ENCODE measurements at regions not wholly inside any gene's neighbourhood (a gene's known extent, or its start where the extent isn't known, plus 50 kb on each side); places are given as distances from the start of the nearest gene placed in this dataset.

DNA sequence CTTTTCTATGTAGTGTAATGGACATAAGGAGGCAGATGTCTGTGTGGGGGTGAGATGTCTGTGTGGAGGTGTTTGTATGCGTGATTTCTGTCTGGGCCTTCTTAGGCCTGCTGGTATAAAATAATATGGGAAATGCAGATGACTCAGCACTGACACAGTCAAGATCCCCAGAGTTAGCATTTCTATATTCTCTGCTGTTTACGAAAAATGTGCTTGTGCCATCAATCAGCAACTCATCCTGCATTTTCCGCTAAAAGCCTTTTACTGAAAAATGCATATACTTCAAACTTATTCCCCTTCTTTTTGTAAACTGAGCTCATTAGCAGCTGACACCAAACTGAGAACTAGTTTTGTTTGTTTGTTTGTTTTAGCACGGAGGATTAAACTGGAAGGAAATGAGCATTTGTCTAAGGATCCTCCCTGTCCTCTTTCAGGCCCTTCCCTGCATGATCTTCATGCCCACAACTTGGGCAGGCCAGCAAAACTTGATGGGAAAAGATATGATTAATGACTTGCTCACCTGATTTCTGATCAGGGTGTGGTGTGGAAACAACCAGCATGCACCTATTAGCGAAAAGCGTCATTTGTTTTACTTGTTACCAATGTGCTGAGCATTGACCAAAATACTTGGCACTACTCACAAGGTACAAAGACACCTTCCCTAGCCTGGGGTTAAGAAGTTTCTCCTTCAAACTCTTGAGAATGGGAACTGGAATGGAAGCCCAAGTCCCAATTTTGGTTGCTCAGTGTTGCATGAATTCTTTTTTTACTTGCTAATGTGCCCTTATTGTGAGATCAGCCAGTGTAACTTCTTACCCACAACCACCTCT, 77.4 kb downstream of the NDUFS5 start:
- H3K27me3 ChIP-seq (ENCODE audit: insufficient read depth, low read length), result no peaks in the 10 kb centered on the region
- H3K4me1 ChIP-seq (ENCODE audit: insufficient read depth, low read length), result peaks cover 48% of the 10 kb centered on the region
- H3K27ac ChIP-seq (ENCODE audit: low read depth, low read length), result peak overlapping the region; percentile 88
- H2AFZ ChIP-seq (ENCODE audit: low read length), result no peak overlapping the region
- H3K36me3 ChIP-seq (ENCODE audit: insufficient read depth, low read length), result no peaks in the 10 kb centered on the region
- DNase-seq (ENCODE audit: insufficient read length, low spot score, missing footprints), result peak; percentile 93
- H4K20me1 ChIP-seq (ENCODE audit: insufficient read depth, low read length), result peaks cover 11% of the 10 kb centered on the region
- H3K4me3 ChIP-seq (ENCODE audit: insufficient read depth, low read length), result no peak overlapping the region
- H3K9me3 ChIP-seq (ENCODE audit: low read depth, low read length), result no peaks in the 10 kb centered on the region
- H3K4me2 ChIP-seq (ENCODE audit: insufficient read depth, low read length), result peak overlapping the region; percentile 94
- TF ChIP-seq, protein P1, sequence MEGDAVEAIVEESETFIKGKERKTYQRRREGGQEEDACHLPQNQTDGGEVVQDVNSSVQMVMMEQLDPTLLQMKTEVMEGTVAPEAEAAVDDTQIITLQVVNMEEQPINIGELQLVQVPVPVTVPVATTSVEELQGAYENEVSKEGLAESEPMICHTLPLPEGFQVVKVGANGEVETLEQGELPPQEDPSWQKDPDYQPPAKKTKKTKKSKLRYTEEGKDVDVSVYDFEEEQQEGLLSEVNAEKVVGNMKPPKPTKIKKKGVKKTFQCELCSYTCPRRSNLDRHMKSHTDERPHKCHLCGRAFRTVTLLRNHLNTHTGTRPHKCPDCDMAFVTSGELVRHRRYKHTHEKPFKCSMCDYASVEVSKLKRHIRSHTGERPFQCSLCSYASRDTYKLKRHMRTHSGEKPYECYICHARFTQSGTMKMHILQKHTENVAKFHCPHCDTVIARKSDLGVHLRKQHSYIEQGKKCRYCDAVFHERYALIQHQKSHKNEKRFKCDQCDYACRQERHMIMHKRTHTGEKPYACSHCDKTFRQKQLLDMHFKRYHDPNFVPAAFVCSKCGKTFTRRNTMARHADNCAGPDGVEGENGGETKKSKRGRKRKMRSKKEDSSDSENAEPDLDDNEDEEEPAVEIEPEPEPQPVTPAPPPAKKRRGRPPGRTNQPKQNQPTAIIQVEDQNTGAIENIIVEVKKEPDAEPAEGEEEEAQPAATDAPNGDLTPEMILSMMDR (IDR thresholded peaks at IDR 0.05; ENCODE audit: extremely low read depth, low read depth, low read length), result no peak
- H3K79me2 ChIP-seq (ENCODE audit: insufficient read depth, low read length), result peaks cover 31% of the 10 kb centered on the region

- Histone ChIP-seq H3K4me3 (ENCODE audit: insufficient read depth, low read length) (peak overlapping the region; percentile 84), H3K36me3 (ENCODE audit: insufficient read depth, low read length) (no peaks in the 10 kb centered on the region), H3K27ac (ENCODE audit: low read depth, low read length) (peak overlapping the region; percentile 88), H4K20me1 (ENCODE audit: insufficient read depth, low read length) (peaks cover 11% of the 10 kb centered on the region), H3K4me2 (ENCODE audit: insufficient read depth, low read length) (peak overlapping the region; percentile 94), H3K4me1 (ENCODE audit: insufficient read depth, low read length) (peaks cover 56% of the 10 kb centered on the region), H3K79me2 (ENCODE audit: insufficient read depth, low read length) (peaks cover 39% of the 10 kb centered on the region), H3K27me3 (ENCODE audit: insufficient read depth, low read length) (no peaks in the 10 kb centered on the region), H2AFZ (ENCODE audit: low read length) (peak overlapping the region; percentile 83), H3K9me3 (ENCODE audit: low read depth, low read length) (no peaks in the 10 kb centered on the region)
- peak; percentile 91 for DNase-seq (ENCODE audit: insufficient read length, low spot score, missing footprints)
- TF ChIP-seq, protein P1 (IDR thresholded peaks at IDR 0.05; ENCODE audit: extremely low read depth, low read depth, low read length), result no peak
Measured at GRCh38 chr1:39104158-39105060, 78.3 kb downstream of the NDUFS5 start.

DNA sequence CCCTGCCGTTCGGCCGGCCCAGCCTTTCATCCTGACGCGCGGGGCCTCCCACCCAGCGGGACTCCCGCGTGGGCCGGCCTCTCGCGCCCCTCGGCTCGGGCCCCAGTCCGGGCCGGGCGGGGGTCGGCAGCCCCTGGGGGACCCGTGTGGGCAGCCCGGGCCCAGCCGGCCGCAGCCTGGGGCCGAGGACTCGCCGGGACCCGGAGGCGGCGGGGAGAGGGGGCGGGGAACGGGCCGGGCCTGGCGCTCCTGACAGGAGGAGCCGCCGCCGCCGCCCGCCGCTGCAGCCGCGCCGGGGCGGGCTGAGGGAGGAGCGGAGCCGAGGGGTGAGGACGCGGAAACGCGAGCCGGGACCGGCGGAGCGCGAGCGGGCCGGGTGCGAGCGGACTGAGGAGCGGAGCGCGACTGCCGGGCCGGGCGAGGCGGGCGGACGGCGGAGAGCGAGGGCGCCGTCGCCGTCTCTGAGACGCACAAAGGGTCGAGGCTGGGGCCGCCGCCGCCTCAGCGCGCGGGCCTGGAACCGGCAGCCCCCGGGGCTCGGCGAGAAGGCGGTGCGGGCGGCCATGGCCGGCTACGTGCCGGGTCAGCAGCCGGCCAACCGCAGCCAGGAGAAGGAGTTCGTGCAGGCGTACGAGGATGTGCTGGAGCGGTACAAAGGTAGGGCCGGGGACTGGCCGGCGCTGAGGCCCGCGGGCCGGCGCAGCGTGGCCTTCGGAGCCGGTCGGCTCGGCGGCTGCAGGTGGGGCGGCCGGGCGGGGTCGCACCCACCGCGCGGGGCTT, 79.1 kb downstream of the NDUFS5 start:
- Histone ChIP-seq H4K20me1 (ENCODE audit: insufficient read depth, low read length) (peaks cover 11% of the 10 kb centered on the region), H3K36me3 (ENCODE audit: insufficient read depth, low read length) (no peaks in the 10 kb centered on the region), H3K27ac (ENCODE audit: low read depth, low read length) (peak overlapping the region; percentile 88), H3K4me1 (ENCODE audit: insufficient read depth, low read length) (peaks cover 64% of the 10 kb centered on the region), H2AFZ (ENCODE audit: low read length) (peak overlapping the region; percentile 83), H3K4me2 (ENCODE audit: insufficient read depth, low read length) (peak overlapping the region; percentile 94), H3K27me3 (ENCODE audit: insufficient read depth, low read length) (no peaks in the 10 kb centered on the region), H3K4me3 (ENCODE audit: insufficient read depth, low read length) (peak overlapping the region; percentile 84), H3K9me3 (ENCODE audit: low read depth, low read length) (no peaks in the 10 kb centered on the region), H3K79me2 (ENCODE audit: insufficient read depth, low read length) (peaks cover 43% of the 10 kb centered on the region)
- TF ChIP-seq, protein P1 (IDR thresholded peaks at IDR 0.05; ENCODE audit: extremely low read depth, low read depth, low read length), result no peak
- DNase-seq (ENCODE audit: insufficient read length, low spot score, missing footprints), result peak; percentile 95
